NCI-H1694 (cell line): ENCODE measurements at regions not wholly inside any gene's neighbourhood (a gene's known extent, or its start where the extent isn't known, plus 50 kb on each side); places are given as distances from the start of the nearest gene placed in this dataset.
"Not testable (repeated sequence)": the region's sequence is repeated elsewhere in the genome, so short reads cannot be mapped to it uniquely, and the experiment has no call there.

ENCODE experiments used
- DNase-seq: peaks from one replicate; lab custom pipeline; 2025; lab: John Stamatoyannopoulos, UW

GRCh38 chr6:159400826-159401225, 231.6 kb downstream of the FNDC1 start:
- DNase-seq: no peak

DNA sequence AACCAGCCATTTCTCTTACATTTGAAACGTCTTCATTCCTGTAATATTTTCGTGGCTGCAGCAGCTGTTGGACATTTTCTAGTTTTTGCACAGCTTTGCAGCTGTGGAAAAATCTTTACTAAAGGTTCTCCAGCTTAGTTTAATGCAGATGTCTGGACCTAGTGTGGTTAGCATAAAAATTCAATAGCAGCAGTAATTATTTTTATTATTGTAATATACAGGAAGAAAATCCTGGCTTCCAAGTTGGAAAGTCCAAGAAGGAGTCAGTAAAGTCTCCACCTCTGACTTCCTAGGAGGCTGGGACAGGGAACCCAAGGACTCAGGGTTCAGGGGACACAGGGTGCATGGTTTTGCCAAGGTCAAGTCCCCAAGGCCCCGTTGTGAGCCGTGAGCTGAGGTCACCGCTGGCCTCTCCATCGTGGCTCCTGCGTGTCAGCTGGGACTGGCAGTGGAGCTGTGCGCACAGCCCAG, 230.6 kb downstream of the FNDC1 start:
- no peak for DNase-seq

DNA sequence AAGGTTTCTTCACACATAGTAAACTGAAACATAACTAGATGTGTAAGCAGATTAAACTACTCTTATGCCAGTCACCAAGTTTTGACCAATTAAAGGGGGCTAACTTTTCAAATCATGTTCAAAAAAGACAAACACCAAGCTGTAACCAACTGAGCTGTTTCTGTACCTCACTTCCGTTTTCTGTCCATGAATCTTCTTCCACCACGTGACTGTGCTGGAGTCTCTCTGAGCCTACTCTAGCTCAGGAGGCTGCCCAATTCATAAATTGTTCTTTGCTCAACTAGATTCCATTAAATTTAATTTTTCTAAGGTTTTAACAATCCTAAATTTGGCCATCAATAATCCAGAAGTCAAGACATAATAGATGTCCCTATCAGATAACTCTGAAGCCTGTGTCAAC, 229.4 kb downstream of the FNDC1 start:
- no peak for DNase-seq

DNA sequence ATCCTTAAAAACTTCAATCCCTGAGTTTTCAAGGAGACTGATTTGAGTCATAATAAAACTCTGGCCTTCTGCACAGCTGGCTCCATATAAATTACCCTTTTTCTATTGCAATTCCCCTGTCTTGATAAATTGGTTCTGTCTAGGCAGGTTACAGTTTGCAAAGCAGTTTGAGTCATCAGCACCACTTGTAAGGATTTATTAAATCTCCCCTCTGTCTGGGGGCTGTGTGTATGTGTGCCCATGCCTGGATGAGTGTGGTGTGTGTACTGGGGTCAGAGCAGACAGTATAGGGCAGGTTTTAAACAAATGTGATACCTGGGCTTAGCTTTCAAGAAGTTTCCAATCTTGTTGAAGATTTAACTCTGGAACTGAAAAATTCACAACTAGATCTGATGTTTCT, 228.6 kb downstream of the FNDC1 start:
- no peak for DNase-seq

GRCh38 chr6:159395609-159396008, 226.4 kb downstream of the FNDC1 start:
- no peak for DNase-seq

DNA sequence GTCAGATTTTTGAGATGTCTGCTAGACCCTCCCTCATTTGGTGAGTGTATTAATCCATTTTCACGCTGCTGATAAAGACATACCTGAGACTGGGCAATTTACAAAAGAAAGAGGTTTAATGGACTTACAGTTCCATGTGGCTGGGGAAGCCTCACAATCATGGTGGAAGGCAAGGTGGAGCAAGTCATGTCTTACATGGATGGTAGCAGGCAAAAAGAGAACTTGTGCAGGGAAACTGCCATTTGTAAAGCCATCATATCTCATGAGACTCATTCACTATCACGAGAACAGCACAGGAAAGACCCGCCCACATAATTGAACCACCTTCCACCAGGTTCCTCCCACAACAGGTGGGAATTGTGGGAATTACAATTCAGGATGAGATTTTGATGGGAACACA, 223.5 kb downstream of the FNDC1 start:
- not testable (repeated sequence) for DNase-seq

DNA sequence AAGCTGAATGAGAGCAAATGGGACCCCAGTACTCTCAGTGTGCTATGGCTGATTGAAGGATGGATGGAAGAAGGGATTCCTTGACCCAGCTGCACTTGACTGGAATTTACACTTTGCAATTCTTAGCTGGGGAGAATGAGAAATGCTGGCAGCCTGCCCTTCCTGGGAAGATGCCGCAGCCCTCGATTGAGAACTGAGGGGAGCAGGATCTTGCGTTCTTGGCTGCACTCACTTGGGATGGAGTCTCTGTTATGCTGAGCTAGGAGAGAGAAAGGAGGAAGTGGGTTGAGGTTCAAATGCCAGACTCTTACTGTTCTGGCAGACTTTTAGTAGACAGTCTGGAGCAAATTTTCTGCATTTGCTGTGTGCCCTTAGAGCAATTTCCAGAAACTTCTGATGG, 221.2 kb downstream of the FNDC1 start:
- DNase-seq: no peak

DNA sequence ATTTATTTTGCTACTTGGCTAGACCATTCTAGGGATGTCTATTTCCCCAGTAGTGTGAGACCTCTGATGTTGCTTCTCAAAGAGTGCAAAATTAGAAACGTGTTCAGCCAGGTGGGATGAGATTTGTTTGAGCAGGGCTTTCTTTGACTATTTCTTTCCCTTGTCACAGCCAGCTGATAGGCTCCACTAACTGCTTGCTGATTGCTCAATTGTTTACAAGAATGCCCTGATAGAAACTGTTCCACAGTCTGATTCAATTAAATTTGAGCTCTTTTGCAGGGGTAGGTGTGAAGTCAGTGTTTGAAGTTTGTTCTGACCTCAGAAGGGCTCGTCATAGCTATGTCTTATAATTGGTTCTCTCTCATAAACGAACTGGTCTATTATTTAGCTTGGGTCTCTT, 220.5 kb downstream of the FNDC1 start:
- no peak for DNase-seq

- DNase-seq: no peak
These were observed 210.9 kb downstream of the FNDC1 start for GRCh38 chr6:159380114-159380513.

GRCh38 chr6:159378411-159379328, 209.5 kb downstream of the FNDC1 start:
- DNase-seq: no peak

GRCh38 chr6:159376516-159377158, 207.4 kb downstream of the FNDC1 start:
- DNase-seq: no peak

GRCh38 chr6:159375014-159375413, 205.8 kb downstream of the FNDC1 start:
- DNase-seq: no peak

- DNase-seq: no peak
These were observed 204.5 kb downstream of the FNDC1 start for GRCh38 chr6:159373670-159374069.

DNA sequence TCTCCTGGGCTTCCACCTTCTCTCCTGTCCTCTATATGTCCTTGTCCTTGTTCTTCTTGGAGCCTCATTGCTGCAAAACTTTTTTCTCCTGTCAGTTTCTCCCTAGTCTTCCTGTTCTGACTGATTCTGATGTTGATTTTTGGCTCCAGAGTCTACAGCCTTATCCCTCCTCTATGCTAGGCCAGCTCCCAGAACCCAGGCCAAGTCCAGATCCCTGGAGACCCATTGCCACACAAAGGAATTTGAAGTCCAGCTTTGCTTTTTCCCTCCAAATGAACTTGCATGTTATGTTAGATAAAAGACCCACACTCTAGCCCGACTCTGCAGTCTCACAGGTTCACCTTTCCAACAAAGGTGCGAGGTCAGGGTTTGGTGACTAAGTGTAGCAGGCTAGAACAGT, 203.1 kb downstream of the FNDC1 start:
- no peak for DNase-seq

- no peak for DNase-seq
These were observed 191.1 kb downstream of the FNDC1 start for GRCh38 chr6:159360306-159360705.

- DNase-seq: no peak
These were observed 190.5 kb downstream of the FNDC1 start for GRCh38 chr6:159359581-159360297.

DNA sequence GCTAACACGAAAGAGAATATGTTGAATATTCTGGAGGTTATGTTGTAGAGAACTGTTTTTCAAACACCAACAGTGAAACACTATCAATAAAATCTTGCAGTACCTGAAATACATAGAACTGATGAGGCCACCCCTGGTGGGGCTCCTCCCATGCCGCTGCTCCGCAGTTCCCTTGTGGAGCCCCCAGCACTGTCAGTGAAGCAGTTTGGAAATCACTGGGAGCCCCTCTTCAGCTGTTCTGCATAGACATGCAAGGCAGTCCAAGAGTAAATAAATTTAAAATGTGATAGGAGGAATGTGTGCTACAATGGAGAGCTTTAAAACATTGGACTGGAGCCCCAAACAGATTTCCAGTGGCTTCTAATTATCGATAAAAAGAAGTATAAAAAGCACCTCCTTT, 189.4 kb downstream of the FNDC1 start:
- DNase-seq: no peak

- no peak for DNase-seq
These were observed 188.2 kb downstream of the FNDC1 start for GRCh38 chr6:159357211-159357915.

- DNase-seq: no peak
These were observed 184.0 kb downstream of the FNDC1 start for GRCh38 chr6:159353193-159353592.

- no peak for DNase-seq
These were observed 182.5 kb downstream of the FNDC1 start for GRCh38 chr6:159351707-159352106.

DNA sequence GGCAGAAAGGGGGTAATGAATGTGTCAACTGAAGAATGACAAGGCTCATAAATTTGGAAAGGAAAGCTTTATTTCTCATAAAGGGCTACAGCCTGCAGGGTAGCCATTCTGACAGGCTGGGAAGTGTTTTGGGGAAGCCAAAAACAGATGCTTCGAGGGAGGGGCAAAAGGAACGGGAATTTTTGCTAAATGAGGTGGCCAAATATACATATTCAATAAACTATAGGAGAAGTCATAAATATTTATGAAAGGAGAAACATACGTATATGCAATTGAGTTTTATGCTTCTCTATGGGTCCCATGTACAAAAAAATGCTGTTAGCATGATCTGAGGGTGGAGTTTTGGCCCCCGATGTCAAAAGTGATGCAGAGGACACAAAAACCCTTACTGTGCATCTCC, 180.7 kb downstream of the FNDC1 start:
- DNase-seq: no peak

DNA sequence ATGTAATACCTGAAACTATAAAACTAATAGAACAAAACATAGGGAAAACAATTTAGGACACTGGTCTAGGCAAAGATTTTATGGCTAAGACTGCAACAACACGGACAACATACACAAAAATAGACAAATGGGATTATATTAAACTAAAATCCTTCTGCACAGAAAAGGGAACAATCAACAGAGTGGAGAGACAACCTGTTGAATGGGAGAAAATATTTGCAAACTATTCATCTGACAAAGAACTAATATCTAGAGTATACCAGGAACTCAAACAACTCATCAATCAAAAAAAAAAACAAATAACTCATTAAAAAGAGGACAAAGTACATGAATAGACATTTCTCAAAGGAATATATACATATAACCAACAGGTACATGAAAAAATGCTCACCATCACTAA, 174.5 kb downstream of the FNDC1 start:
- no peak for DNase-seq
